Right ventricle myocardium superior (tissue), 1 donor: ENCODE measurements at regions not wholly inside any gene's neighbourhood (a gene's known extent, or its start where the extent isn't known, plus 50 kb on each side); places are given as distances from the start of the nearest gene placed in this dataset.

Experiments
- ATAC-seq: fragments of 200-7000 bp; cut with Tn5 transposase; one replicate; pipeline ENCODE4 v1.9.1; 2020; ENCODE audit warnings: mild to moderate bottlenecking; ENCODE audit not compliant: poor library complexity
- DNase-seq: peaks from one replicate; pipeline ENCODE4 v3.0.0-alpha.2; 2020
- intact Hi-C: fragments of 100-400 bp; cut with DNase I; formaldehyde crosslinking; loops from one replicate; pipeline ENCODE4 v1.11.2; 2022
- donor health status: DM: no; HTN: yes; CAD: no; lungs with severe emphysema.

- intact Hi-C loops = no loop called here
- DNase-seq = no peak
- peak; percentile 36 for ATAC-seq
Observed at GRCh38 chr1:8211251-8211882, 106.5 kb upstream of the SLC45A1 start.

DNA sequence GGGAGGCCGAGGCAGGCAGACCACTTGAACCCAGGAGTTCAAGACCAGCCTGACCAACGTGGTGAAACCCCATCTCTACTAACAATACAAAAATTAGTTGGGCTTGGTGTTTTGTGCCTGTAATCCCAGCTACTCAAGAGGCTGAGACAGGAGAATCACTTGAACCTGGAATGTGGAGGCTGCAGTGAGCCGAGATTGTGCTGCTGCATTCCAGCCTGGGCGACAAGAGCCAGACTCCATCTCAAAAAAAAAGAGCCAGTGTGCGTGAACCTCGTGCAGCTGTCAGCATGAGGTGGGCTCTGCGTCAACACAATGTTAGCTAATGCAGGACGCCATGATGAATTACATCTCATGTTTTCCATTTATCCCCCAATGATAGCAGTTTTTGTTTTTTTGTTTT, 110.7 kb upstream of the SLC45A1 start:
- no peak for ATAC-seq
- intact Hi-C loops = no loop called here
- DNase-seq = no peak

GRCh38 chr1:8206391-8206790, 111.5 kb upstream of the SLC45A1 start:
- no peak for ATAC-seq
- DNase-seq = no peak
- intact Hi-C loops = no loop called here

DNA sequence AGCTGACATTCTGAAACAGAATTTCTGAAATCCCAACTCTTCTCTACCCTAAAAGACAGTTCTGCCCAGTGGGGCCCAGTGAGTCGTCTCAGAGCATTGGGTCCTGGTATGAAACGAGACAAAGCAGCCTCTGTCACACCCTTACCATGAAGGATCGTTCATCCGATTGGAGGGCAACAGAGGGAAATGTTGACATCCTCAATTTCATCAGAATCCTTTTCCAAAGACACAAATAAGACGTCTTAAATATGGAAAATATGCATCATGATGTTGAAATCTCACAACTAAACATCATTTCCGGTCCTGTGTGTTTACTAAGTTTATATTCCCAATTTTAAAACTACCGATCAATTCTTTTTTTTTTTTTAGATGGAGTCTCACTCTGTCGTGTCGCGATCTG, 112.1 kb upstream of the SLC45A1 start:
- no peak for ATAC-seq
- peak; percentile 12 for DNase-seq
- intact Hi-C loops = no loop called here

DNA sequence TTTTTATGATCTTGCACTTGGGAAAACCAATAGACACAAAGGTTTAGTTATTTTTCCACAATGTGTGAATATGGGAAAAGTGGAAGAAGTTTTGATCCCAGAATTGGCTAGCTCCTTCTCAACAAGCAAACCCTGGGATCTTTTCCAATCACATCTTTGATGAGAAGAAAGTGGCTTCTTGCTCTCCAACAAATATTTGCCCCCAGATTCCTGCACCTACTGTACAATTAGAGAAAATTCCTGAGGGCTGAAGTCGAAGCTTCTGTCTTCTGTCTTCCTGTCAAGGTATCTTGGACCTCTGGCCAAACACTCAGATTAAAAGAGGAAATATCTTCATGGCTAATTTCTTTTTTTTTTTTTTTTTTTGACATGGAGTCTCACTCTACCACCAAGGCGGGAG, 113.1 kb upstream of the SLC45A1 start:
- intact Hi-C loops = no loop called here

DNA sequence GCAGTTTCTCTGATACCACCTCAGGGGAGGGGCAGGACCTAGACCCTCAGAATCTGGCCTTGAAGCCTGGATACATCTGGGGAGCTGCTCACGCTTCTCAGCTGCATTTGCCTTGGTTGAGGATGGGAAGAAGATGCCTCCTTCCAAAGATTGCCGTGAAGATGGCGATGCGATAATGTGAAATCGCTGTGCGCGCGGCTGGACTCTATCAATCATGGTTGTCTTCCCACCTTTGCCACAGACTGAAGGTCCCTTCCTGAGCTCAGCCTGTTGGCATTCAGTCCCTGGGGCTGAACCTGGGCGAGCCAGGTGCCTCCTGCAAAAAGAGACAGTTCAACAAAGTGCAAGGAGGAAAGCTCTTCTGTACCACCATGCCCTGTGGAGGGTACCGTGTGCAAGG, 114.4 kb upstream of the SLC45A1 start:
- DNase-seq = peak; percentile 28
- no peak for ATAC-seq
- intact Hi-C loops = no loop called here

More for the DNA sequence above, 113.1 kb upstream of the SLC45A1 start:
- ATAC-seq (no peak), DNase-seq (no peak)

DNA sequence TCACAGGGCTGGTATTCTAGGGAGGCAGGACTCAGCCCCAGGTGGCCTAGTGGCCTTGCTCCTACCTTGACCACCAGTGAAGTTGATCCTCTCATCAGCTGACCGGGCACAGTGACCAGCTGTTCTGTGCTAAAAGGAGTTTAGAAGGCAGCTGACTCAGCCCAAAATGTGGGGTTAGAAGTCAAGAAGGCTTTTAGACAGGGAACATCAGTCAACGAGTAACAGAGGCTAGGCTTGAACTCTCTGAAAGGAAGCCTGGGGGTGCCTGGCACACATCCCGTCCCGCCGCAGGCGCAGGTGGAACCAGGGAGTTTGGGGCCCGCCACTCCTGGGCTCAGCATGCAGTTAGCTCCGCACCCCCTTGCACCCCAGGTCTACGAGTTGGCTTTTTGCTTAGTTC, 114.9 kb upstream of the SLC45A1 start:
- DNase-seq = peak; percentile 16
- intact Hi-C loops = no loop called here
- no peak for ATAC-seq

DNA sequence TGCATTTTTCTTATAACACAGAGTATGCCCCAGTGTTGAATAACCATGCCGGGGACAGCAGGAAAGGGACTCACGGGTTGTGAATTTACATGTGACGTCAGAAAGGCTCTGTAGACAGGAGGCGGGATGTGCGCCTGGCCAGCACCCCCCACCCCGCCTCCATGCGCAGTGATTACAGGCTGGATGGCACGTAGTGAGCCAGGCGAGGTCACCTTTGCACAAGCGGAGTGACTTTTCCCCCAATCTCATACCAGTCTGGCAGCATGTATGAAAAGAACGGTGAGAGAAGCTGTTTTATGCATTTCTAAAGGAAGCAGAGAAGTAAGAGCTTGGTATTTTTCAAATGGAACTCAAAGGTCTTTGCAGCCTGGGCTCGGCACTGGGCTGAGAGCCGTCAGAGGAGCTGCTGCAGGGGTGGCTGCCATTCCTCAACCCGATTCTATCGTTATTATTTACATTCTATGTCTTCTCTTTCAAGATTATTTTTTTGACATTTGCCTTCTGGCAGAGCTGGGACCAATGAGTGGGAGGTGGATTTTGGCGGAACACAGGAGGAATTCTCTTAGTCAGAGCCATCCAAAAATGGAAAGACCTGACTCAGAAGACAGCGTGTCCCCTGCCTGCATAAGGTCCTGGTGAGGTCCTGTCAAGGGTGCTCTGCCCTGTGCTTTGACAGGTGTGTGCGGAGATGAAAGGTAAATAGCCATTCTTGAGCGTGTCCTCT, 115.6 kb upstream of the SLC45A1 start:
- intact Hi-C loops = no loop called here
- peak; percentile 88 for ATAC-seq
- peak; percentile 74 for DNase-seq

GRCh38 chr1:8201331-8201861, 116.5 kb upstream of the SLC45A1 start:
- no peak for DNase-seq
- no peak for ATAC-seq
- intact Hi-C loops = no loop called here

GRCh38 chr1:8200317-8201115, 117.4 kb upstream of the SLC45A1 start:
- intact Hi-C loops = no loop called here
- ATAC-seq = no peak
- DNase-seq = no peak

DNA sequence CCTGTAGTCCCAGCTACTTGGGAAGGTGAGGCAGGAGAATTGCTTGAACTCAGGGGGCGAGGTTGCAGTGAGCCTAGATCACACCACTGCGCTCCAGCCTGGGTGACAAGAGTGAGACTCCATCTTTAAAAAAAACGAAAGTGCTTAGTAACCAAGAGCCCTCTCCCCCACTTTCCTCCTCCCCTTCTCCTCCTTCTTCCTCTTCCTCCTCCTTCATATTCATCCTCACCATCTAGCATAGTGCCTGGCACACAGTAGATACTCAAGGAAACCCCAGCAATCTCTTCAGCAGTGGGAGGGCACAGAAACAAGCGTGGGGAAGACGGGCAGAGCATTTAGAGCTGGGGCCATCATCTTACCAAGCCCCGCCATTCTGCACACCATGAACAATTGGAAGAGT, 119.4 kb upstream of the SLC45A1 start:
- intact Hi-C loops = no loop called here
- ATAC-seq = no peak
- DNase-seq = peak; percentile 7

GRCh38 chr1:8197493-8198282, 120.2 kb upstream of the SLC45A1 start:
- intact Hi-C loops = no loop called here
- peak; percentile 56 for ATAC-seq
- peak; percentile 67 for DNase-seq

- DNase-seq (peak; percentile 1), ATAC-seq (no peak)
- intact Hi-C loops = no loop called here
Observed at GRCh38 chr1:8194481-8195227, 123.3 kb upstream of the SLC45A1 start.

DNA sequence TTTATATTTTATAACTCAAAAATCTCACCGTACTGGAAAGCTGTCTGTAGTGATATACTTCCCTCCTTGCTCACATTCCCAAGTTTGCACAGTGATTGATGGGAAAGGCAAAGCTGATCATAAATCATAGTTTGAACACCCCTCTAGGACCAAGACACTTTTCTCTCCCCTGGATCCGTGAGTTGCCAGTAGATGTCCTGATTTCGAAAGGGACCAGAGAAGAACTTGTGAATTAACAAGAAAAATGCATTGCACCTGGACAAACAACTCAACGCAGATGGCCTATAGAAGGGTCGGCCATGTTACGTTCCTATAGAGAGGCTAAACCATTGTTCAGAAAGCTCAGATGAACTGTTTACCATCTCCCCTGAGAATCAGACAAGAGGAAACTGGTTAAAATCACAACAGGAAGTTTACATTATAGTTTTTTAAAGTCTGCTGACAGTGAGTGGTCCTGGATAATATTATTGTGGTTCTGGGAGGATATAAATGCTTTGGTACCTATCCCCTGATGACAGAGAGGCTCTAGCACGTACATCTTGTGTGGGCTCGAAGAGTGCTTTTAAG, 124.0 kb upstream of the SLC45A1 start:
- DNase-seq (no peak), ATAC-seq (no peak)
- intact Hi-C loops = no loop called here

- ATAC-seq = no peak
- DNase-seq = no peak
- intact Hi-C loops = no loop called here
Observed at GRCh38 chr1:8191474-8191873, 126.4 kb upstream of the SLC45A1 start.

DNA sequence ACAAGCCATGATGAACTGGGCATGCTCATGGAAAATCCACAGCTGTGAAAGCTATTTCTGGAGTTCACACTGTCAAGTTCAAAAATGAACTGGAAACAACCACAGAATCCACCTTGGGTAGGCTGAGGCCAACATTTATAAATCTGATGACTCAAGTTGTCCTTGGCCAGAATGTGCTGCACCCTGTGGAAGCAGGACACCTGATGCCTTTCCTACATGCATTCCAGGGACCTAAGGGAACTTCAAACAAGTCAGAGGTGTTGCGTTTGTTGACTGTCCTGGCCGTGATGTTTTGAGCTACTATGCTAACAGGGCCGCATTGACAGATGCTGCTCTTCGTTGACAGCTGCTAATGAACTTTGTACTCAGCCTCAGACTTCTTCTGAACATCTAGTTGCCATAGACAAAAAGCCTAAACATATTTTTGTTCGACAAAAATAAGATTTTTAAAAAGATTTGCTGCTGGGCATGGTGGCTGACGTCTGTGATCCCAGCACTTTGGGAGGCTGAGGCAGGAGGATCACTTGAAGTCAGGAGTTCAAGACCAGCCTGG, 127.9 kb upstream of the SLC45A1 start:
- DNase-seq (peak; percentile 13), ATAC-seq (no peak)
- intact Hi-C loops = no loop called here

GRCh38 chr1:8185400-8185799, 132.5 kb upstream of the SLC45A1 start:
- DNase-seq (no peak), ATAC-seq (no peak)
- intact Hi-C loops = no loop called here

GRCh38 chr1:8184301-8184700, 133.6 kb upstream of the SLC45A1 start:
- DNase-seq (no peak), ATAC-seq (peak; percentile 76)

More at GRCh38 chr1:8184301-8184700, 133.6 kb upstream of the SLC45A1 start:
- intact Hi-C loops = no loop called here
